Caki2 (cell line): ENCODE measurements at regions not wholly inside any gene's neighbourhood (a gene's known extent, or its start where the extent isn't known, plus 50 kb on each side); places are given as distances from the start of the nearest gene placed in this dataset.
A peak's percentile ranks its signal among the peaks of the same experiment; 100 is the strongest.

Experiments
- DNase-seq: peaks from one replicate; pipeline ENCODE4 v3.0.0-alpha.2; 2015; ENCODE audit warnings: low read depth
- in situ Hi-C: cut with HindIII; loops from 2 replicates; pipeline ENCODE4 v1.10.0; 2016; ENCODE audit warnings: low sequenced_read_pairs, low pct_unique_long_range_greater_than_20kb, mixed read lengths

GRCh38 chr7:123401295-123401694 is 133.1 kb downstream of the IQUB start:
- in situ Hi-C loops = no loop called here
- DNase-seq = no peak

GRCh38 chr7:123400196-123400595 is 134.2 kb downstream of the IQUB start:
- DNase-seq = no peak
- in situ Hi-C loops = no loop called here

- in situ Hi-C loops = no loop called here
- no peak for DNase-seq
These were observed 135.5 kb downstream of the IQUB start for GRCh38 chr7:123398921-123399320.

- no peak for DNase-seq
- in situ Hi-C loops = no loop called here
These were observed 136.6 kb downstream of the IQUB start for GRCh38 chr7:123397746-123398338.

DNA sequence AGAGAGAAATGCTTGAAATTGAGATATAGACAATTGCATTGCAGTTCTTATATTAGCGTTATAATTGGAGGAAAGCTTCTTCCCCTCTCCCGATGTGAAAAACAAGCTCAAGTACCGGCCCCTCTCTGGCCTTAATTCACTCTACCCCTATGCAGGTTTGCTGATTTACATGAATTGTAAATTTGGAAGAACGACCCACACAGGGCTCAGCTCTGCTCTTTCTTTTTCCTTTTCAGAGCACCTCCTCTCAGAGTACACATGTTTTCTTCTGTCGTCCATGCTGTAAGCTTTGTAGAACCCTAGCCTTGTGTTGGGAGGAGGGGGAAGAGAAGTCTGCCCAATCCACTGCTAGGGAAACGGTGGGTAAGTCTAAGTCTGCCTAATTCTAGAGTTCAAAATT is 140.8 kb downstream of the IQUB start:
- in situ Hi-C loops = no loop called here
- DNase-seq = no peak

DNA sequence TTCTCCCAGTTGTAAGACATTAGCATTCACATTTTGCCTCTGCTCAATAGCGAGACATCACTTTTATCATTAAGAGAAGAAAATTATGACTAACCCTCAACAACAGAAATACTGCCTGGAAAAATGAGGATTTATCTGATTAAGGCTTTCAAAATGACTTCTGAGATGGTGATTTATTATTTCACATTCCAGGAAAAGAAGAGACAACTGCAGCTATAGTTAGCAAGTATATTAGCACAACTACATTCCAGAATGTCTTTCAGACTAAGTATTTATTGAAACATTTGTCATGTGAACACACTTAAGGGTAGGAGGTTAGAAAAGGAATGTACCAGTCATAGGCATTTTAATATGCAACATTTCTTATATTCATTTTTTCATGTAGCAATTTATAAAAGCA is 162.0 kb downstream of the IQUB start:
- in situ Hi-C loops = no loop called here

DNA sequence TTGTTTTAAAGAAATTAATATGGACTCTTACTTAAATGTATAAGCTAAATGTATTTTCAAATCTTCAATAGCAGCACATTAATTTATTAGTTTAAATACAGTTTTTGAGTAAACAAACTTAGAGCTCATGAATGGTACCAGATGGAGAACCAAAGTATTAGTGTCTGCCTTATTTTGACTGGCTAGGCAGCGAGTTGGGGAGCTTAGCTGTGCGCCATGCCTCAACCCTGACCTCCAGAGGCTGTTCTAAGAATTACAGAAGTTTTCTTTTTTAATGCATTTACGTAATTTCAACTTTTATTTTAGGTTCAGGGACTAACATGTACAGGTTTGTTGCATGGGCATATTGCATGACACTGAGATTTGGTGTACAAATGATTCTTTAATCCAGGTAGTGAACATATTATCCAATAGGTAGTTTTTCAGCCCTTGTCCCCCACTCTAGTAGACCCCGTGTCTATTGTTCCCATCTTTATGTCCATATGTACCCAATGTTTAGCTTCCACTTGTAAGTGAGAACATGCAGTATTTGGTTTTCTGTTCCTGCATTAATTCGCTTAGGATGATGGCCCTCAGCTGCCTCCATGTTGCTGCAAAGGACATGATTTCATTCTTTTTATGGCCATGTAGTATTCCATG is 166.8 kb downstream of the IQUB start:
- peak; percentile 16 for DNase-seq
- in situ Hi-C loops = no loop called here

More for the DNA sequence above, 162.0 kb downstream of the IQUB start:
- DNase-seq = no peak

DNA sequence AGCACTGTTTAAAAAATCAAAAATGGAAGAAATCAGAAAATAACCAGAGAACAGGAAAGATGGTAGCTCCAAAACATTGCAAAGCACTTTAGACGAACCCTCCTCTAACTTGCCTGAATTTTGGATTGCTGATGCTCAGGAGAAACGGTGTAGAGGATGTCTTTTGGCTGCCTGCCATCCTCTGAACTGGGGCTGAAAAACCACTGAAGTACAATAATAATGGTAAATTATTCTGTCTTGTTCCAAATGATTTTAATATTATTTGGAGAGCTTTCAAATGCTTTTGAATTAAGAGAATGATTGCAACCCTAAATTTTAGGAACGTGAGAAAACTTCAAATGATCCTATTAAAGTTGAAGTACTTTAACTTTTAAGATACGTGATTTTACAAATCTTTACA is 167.3 kb upstream of the SLC13A1 start:
- DNase-seq = no peak
- in situ Hi-C loops = no loop called here

- in situ Hi-C loops = no loop called here
- no peak for DNase-seq
These were observed 166.9 kb upstream of the SLC13A1 start for GRCh38 chr7:123366626-123367025.

DNA sequence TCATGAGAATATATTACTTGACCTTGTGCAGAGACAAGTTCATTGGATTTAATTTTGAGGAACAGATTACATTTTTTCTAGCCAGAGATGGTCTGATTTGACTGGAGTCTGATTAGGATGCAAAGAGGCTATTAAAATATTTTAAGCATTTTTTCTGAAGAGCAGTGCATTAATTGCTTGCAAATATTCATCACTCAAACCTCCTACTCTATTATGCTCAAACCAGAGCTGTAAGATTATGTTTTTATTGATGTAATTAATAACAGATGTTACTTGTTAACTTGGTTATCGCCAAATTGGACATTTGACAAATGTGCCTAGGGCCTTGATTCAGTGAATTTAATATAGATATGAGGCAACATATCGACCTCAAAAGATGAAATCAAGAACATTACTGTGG is 160.9 kb upstream of the SLC13A1 start:
- no peak for DNase-seq
- in situ Hi-C loops = no loop called here

GRCh38 chr7:123355576-123356190 is 155.9 kb upstream of the SLC13A1 start:
- in situ Hi-C loops = no loop called here
- peak; percentile 76 for DNase-seq

- in situ Hi-C loops = no loop called here
- no peak for DNase-seq
These were observed 153.2 kb upstream of the SLC13A1 start for GRCh38 chr7:123352973-123353372.

- peak; percentile 33 for DNase-seq
These were observed 152.0 kb upstream of the SLC13A1 start for GRCh38 chr7:123351516-123352505.

DNA sequence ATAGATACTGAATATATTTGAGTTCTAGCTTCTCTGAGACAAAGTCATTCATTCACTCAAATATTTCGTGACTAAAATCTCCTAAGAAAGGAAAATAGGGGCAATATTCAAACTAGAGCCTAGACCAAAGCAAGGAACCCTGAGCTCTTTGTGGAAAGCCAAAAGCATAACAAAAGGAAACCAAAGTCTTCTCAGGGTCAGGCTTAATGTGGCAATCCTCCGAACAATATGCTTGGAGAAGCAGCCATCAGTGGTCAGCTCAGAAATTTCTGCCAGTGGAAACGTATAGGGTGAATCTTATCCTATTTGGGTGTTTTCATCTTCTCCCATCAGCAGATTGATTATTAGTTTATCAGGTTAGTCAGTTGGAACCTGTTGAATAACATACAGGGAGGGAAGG is 151.3 kb upstream of the SLC13A1 start:
- in situ Hi-C loops = no loop called here
- DNase-seq = no peak

More at GRCh38 chr7:123351516-123352505, 152.0 kb upstream of the SLC13A1 start:
- in situ Hi-C loops = no loop called here

DNA sequence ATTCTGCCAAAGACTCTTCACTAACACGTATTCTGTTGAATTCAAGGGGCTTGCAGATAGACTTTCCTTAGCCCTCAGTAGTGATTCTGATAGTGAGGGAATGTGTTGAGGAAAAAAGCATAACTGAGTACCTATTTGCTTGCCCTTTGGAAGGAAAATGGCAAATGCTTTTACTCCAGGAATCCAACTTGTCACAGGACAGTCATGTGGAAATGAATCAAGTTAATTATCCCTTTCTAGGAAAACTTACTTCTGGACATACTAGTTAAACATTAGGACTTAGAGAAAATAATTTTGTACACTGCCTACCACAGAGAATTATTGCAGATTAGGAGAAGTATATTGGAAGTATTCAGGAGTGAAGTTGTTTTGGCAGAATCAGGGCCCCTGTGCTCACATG is 148.9 kb upstream of the SLC13A1 start:
- peak; percentile 29 for DNase-seq
- in situ Hi-C loops = no loop called here

GRCh38 chr7:123346766-123347165 is 147.0 kb upstream of the SLC13A1 start:
- in situ Hi-C loops = no loop called here
- DNase-seq = no peak

GRCh38 chr7:123343611-123344010 is 143.8 kb upstream of the SLC13A1 start:
- in situ Hi-C loops = no loop called here

GRCh38 chr7:123341102-123341501 is 141.3 kb upstream of the SLC13A1 start:
- in situ Hi-C loops = no loop called here
- DNase-seq = no peak

More at GRCh38 chr7:123343611-123344010, 143.8 kb upstream of the SLC13A1 start:
- no peak for DNase-seq

- in situ Hi-C loops = no loop called here
- DNase-seq = no peak
These were observed 138.9 kb upstream of the SLC13A1 start for GRCh38 chr7:123338688-123339087.
